DOHH2 (cell line): ENCODE measurements at regions not wholly inside any gene's neighbourhood (a gene's known extent, or its start where the extent isn't known, plus 50 kb on each side); places are given as distances from the start of the nearest gene placed in this dataset.

Experiments used
- H3F3A ChIP-seq: fragments of 200-600 bp; sonication (generic), shearing (Covaris generic); 2 replicates; pipeline ENCODE4 v1.6.0; 2016; ENCODE audit warnings: antibody characterized with exemption, mild to moderate bottlenecking; ENCODE audit not compliant: control insufficient read depth, insufficient read depth
- H3K27ac ChIP-seq: fragments of 200-600 bp; sonication (generic); 2 replicates; pipeline ENCODE4 v1.5.1; 2014; ENCODE audit warnings: low read depth, mild to moderate bottlenecking, low read length, moderate library complexity
- H3K27me3 ChIP-seq: fragments of 200-600 bp; sonication (generic); 2 replicates; pipeline ENCODE4 v1.6.1; 2014; ENCODE audit warnings: mild to moderate bottlenecking, low read length, mixed read lengths; ENCODE audit not compliant: control insufficient read depth
- H3K36me3 ChIP-seq: fragments of 200-600 bp; sonication (generic); 2 replicates; pipeline ENCODE4 v1.6.1; 2014; ENCODE audit warnings: mild to moderate bottlenecking, low read length, moderate library complexity, mixed read lengths; ENCODE audit not compliant: control insufficient read depth
- H3K4me1 ChIP-seq: fragments of 200-600 bp; sonication (generic); 2 replicates; pipeline ENCODE4 v1.6.1; 2014; ENCODE audit warnings: mild to moderate bottlenecking, low read length, mixed read lengths; ENCODE audit not compliant: control insufficient read depth
- H3K4me2 ChIP-seq: fragments of 200-600 bp; sonication (generic); 2 replicates; pipeline ENCODE4 v1.6.0; 2014; ENCODE audit warnings: mild to moderate bottlenecking, low read length, moderate library complexity
- H3K4me3 ChIP-seq: fragments of 200-600 bp; sonication (generic); 2 replicates; pipeline ENCODE4 v1.5.1; 2014; ENCODE audit warnings: mild to moderate bottlenecking, low read length, mixed read lengths
- H3K79me2 ChIP-seq: fragments of 200-600 bp; sonication (generic); 2 replicates; pipeline ENCODE4 v1.6.1; 2014; ENCODE audit warnings: mild to moderate bottlenecking, low read length, mixed read lengths; ENCODE audit not compliant: control insufficient read depth
- H3K9me2 ChIP-seq: fragments of 200-600 bp; sonication (generic); replicated peaks from 2 replicates; pipeline ENCODE4 v1.6.1; 2014; ENCODE audit warnings: mild to moderate bottlenecking, low read length, mixed read lengths; ENCODE audit not compliant: control insufficient read depth
- H3K9me3 ChIP-seq: fragments of 200-600 bp; sonication (generic); 2 replicates; pipeline ENCODE4 v1.6.1; 2014; ENCODE audit warnings: antibody characterized with exemption, low read length, mixed read lengths; ENCODE audit not compliant: control insufficient read depth, insufficient read depth
- H4K20me1 ChIP-seq: fragments of 200-600 bp; sonication (generic); 2 replicates; pipeline ENCODE4 v1.6.0; 2014; ENCODE audit warnings: low read depth, mild to moderate bottlenecking, antibody characterized with exemption, low read length, moderate library complexity; ENCODE audit not compliant: control insufficient read depth, insufficient read depth
- EZH2phosphoT487 ChIP-seq: fragments of 200-600 bp; sonication (generic); IDR thresholded peaks from 2 replicates; pipeline ENCODE4 v1.6.1; 2017; ENCODE audit warnings: borderline replicate concordance, mild to moderate bottlenecking, antibody characterized with exemption, low read length, moderate library complexity, mixed read lengths
- TF ChIP-seq, protein P1 (sequence below): fragments of 200-600 bp; sonication (generic); IDR thresholded peaks from one replicate; pipeline ENCODE4 v1.5.1; 2014; ENCODE audit warnings: antibody characterized with exemption, mild to moderate bottlenecking, low read depth, low read length; ENCODE audit not compliant: poor library complexity, severe bottlenecking

DNA sequence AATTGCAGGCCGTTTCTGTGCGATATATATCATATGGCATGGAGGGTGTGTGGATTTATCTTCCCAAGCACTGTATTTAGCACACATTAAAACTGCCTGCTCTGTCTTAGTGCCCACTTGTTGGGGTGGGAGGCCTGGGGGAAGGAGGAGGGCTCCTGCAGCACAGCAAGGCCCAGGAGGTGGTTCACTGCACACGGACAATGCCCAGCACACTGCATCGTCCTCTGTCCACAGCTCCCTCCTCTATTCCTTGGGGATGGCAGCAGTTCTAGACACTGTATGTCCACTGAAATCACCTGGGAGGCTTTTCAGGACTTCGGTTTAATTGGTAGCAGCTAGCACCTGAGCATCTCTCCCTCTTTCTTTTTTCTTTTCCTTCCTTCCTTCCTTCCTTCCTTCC is 161.2 kb downstream of the KTN1 start:
- no peaks in the 10 kb centered on the region for H3K27me3 ChIP-seq
- H3K9me3 ChIP-seq, result no peaks in the 10 kb centered on the region
- no peak overlapping the region for H3K4me2 ChIP-seq
- no peaks in the 10 kb centered on the region for H3K4me1 ChIP-seq
- TF ChIP-seq, protein P1, sequence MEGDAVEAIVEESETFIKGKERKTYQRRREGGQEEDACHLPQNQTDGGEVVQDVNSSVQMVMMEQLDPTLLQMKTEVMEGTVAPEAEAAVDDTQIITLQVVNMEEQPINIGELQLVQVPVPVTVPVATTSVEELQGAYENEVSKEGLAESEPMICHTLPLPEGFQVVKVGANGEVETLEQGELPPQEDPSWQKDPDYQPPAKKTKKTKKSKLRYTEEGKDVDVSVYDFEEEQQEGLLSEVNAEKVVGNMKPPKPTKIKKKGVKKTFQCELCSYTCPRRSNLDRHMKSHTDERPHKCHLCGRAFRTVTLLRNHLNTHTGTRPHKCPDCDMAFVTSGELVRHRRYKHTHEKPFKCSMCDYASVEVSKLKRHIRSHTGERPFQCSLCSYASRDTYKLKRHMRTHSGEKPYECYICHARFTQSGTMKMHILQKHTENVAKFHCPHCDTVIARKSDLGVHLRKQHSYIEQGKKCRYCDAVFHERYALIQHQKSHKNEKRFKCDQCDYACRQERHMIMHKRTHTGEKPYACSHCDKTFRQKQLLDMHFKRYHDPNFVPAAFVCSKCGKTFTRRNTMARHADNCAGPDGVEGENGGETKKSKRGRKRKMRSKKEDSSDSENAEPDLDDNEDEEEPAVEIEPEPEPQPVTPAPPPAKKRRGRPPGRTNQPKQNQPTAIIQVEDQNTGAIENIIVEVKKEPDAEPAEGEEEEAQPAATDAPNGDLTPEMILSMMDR, result no peak
- TF ChIP-seq EZH2phosphoT487, result no peak
- no peak overlapping the region for H3K27ac ChIP-seq
- no peaks in the 10 kb centered on the region for H3K9me2 ChIP-seq
- no peaks in the 10 kb centered on the region for H3K79me2 ChIP-seq
- no peaks in the 10 kb centered on the region for H3F3A ChIP-seq
- no peaks in the 10 kb centered on the region for H4K20me1 ChIP-seq
- H3K4me3 ChIP-seq, result no peak overlapping the region
- no peaks in the 10 kb centered on the region for H3K36me3 ChIP-seq

- Histone ChIP-seq H3K4me2 (no peak overlapping the region), H3K79me2 (no peaks in the 10 kb centered on the region), H4K20me1 (no peaks in the 10 kb centered on the region), H3F3A (no peaks in the 10 kb centered on the region), H3K27me3 (no peaks in the 10 kb centered on the region), H3K27ac (no peak overlapping the region), H3K4me3 (no peak overlapping the region), H3K36me3 (no peaks in the 10 kb centered on the region), H3K9me2 (no peaks in the 10 kb centered on the region), H3K4me1 (no peaks in the 10 kb centered on the region), H3K9me3 (no peaks in the 10 kb centered on the region)
- TF ChIP-seq, protein P1, result no peak
- no peak for TF ChIP-seq EZH2phosphoT487
Measured at GRCh38 chr14:55743551-55743950, 163.5 kb downstream of the KTN1 start.

- no peak overlapping the region for H3K4me2 ChIP-seq
- H3K4me1 ChIP-seq, result no peaks in the 10 kb centered on the region
- no peaks in the 10 kb centered on the region for H3F3A ChIP-seq
- H3K27me3 ChIP-seq, result no peaks in the 10 kb centered on the region
- no peaks in the 10 kb centered on the region for H3K9me3 ChIP-seq
- no peaks in the 10 kb centered on the region for H4K20me1 ChIP-seq
- no peaks in the 10 kb centered on the region for H3K79me2 ChIP-seq
- H3K9me2 ChIP-seq, result no peaks in the 10 kb centered on the region
- no peak overlapping the region for H3K4me3 ChIP-seq
- H3K36me3 ChIP-seq, result no peaks in the 10 kb centered on the region
- TF ChIP-seq, protein P1, result no peak
- no peak for TF ChIP-seq EZH2phosphoT487
- no peak overlapping the region for H3K27ac ChIP-seq
Measured at GRCh38 chr14:55744321-55744720, 164.3 kb downstream of the KTN1 start.

GRCh38 chr14:55745906-55746305 is 165.9 kb downstream of the KTN1 start:
- H3K4me1 ChIP-seq, result no peaks in the 10 kb centered on the region
- no peaks in the 10 kb centered on the region for H3K36me3 ChIP-seq
- no peaks in the 10 kb centered on the region for H3K9me3 ChIP-seq
- H3F3A ChIP-seq, result no peaks in the 10 kb centered on the region
- H3K27me3 ChIP-seq, result no peaks in the 10 kb centered on the region
- H4K20me1 ChIP-seq, result no peaks in the 10 kb centered on the region
- no peaks in the 10 kb centered on the region for H3K9me2 ChIP-seq
- H3K4me2 ChIP-seq, result no peak overlapping the region
- no peaks in the 10 kb centered on the region for H3K79me2 ChIP-seq
- H3K27ac ChIP-seq, result no peak overlapping the region
- no peak overlapping the region for H3K4me3 ChIP-seq
- TF ChIP-seq, protein P1, result no peak
- no peak for TF ChIP-seq EZH2phosphoT487
